A549 (cell line): ENCODE measurements at regions not wholly inside any gene's neighbourhood (a gene's known extent, or its start where the extent isn't known, plus 50 kb on each side); places are given as distances from the start of the nearest gene placed in this dataset.

ENCODE experiments used
- ATAC-seq, 2 experiments: fragments of 200-7000 bp in 1 of 2; fragments of >200 bp in 1 of 2; cut with Nextera tagmentation in 1 of 2; cut with Tn5 transposase in 1 of 2; 3 replicates each; pipeline versions ENCODE4 v1.8.0 to v1.9.1; 2018 to 2020; ENCODE audit warnings: mild to moderate bottlenecking in 1 of 2, moderate library complexity in 1 of 2
- CTCF ChIA-PET: fragments of 300-600 bp; sonication (Branson Sonifier 250); formaldehyde crosslinking; extraction: SDS; loops from one replicate; lab custom pipeline; 2021; ENCODE audit warnings: antibody characterized with exemption, inconsistent platforms; lab: Yijun Ruan, JAX
- POLR2A ChIA-PET: fragments of 350-600 bp; formaldehyde crosslinking; extraction: SDS; loops from one replicate; lab custom pipeline; 2021; ENCODE audit warnings: antibody characterized with exemption, inconsistent platforms; lab: Yijun Ruan, JAX
- DNase-seq, 2 experiments: peaks; one replicate each; pipeline versions ENCODE4 v3.0.0 to v3.0.0-alpha.2; 2011 to 2016; ENCODE audit warnings: low read depth in 1 of 2, low spot score in 1 of 2
- FAIRE-seq: peaks from 2 replicates; lab custom pipeline; 2011; peaks lifted over from hg19 to GRCh38; lab: Jason Lieb, UNC
- H3K27ac ChIP-seq, 2 experiments: fragments of >200 bp; sonication (Bioruptor Twin); formaldehyde crosslinking; 3 replicates each; pipeline ENCODE4 v1.5.1; 2016 to 2017
- H3K4me1 ChIP-seq: fragments of >200 bp; sonication (Bioruptor Twin); formaldehyde crosslinking; 3 replicates; pipeline ENCODE4 v1.6.1; 2016
- H3K4me2 ChIP-seq: fragments of >200 bp; sonication (Bioruptor Twin); formaldehyde crosslinking; 3 replicates; pipeline ENCODE4 v1.6.1; 2016
- H3K4me3 ChIP-seq: fragments of >200 bp; sonication (Bioruptor Twin); formaldehyde crosslinking; 3 replicates; pipeline ENCODE4 v1.5.1; 2016
- H3K9me3 ChIP-seq: fragments of >200 bp; sonication (Bioruptor Twin); formaldehyde crosslinking; 3 replicates; pipeline ENCODE4 v1.6.1; 2016
- ATOH8 ChIP-seq: fragments of 250-450 bp; sonication (Bioruptor Pico); IDR thresholded peaks from 2 replicates; pipeline ENCODE4 v1.5.0; 2020; ENCODE audit warnings: low read depth, mild to moderate bottlenecking, moderate library complexity
- BCL3 ChIP-seq: fragments of >200 bp; sonication (Bioruptor Twin); formaldehyde crosslinking; IDR thresholded peaks from 3 replicates; pipeline ENCODE4 v1.6.1; 2016
- CBX2 ChIP-seq: fragments of 200-600 bp; sonication (generic); IDR thresholded peaks from 2 replicates; pipeline ENCODE4 v1.6.1; 2016; ENCODE audit warnings: low read depth, mild to moderate bottlenecking, borderline replicate concordance
- CEBPB ChIP-seq, 2 experiments: fragments of >200 bp in 1 of 2; sonication (Bioruptor Twin) in 1 of 2; formaldehyde crosslinking in 1 of 2; IDR thresholded peaks; 2 replicates each; pipeline ENCODE4 v1.6.1; 2012 to 2016
- CTCF ChIP-seq: fragments of >200 bp; sonication (Bioruptor Twin); formaldehyde crosslinking; IDR thresholded peaks from 3 replicates; pipeline ENCODE4 v1.5.1; 2016
- E2F6 ChIP-seq: IDR thresholded peaks from 2 replicates; pipeline ENCODE4 v1.6.1; 2012; ENCODE audit warnings: low read depth, borderline replicate concordance
- EHMT2 ChIP-seq: fragments of 200-600 bp; sonication (generic); IDR thresholded peaks from 2 replicates; pipeline ENCODE4 v1.6.1; 2016; ENCODE audit warnings: antibody characterized with exemption, low read depth, mild to moderate bottlenecking, moderate library complexity
- EP300 ChIP-seq, 2 experiments: fragments of >200 bp; sonication (Bioruptor Twin); formaldehyde crosslinking; IDR thresholded peaks; 2 replicates in 1 of 2; 3 replicates in 1 of 2; pipeline ENCODE4 v1.6.1; 2016 to 2017
- FOSL2 ChIP-seq, 2 experiments: fragments of 450-650 bp in 1 of 2; fragments of >200 bp in 1 of 2; sonication (Bioruptor Twin) in 1 of 2; formaldehyde crosslinking; IDR thresholded peaks; 2 replicates each; pipeline versions ENCODE4 v1.5.0 to v1.6.1; 2016 to 2020; ENCODE audit warnings: mild to moderate bottlenecking in 1 of 2, moderate library complexity in 1 of 2
- GATA3 ChIP-seq: IDR thresholded peaks from 2 replicates; pipeline ENCODE4 v1.6.1; 2012; ENCODE audit warnings: borderline replicate concordance
- HES2 ChIP-seq: fragments of >200 bp; sonication (Bioruptor Twin); formaldehyde crosslinking; IDR thresholded peaks from 2 replicates; pipeline ENCODE4 v1.6.1; 2016
- HEYL ChIP-seq: fragments of 250-450 bp; sonication (Bioruptor Pico); IDR thresholded peaks from 2 replicates; pipeline ENCODE4 v1.8.0; 2021; ENCODE audit warnings: mild to moderate bottlenecking, moderate library complexity
- HMGXB4 ChIP-seq: fragments of 250-450 bp; sonication (Bioruptor Pico); IDR thresholded peaks from 2 replicates; pipeline ENCODE4 v1.5.0; 2021; ENCODE audit warnings: mild to moderate bottlenecking, moderate library complexity, borderline replicate concordance
- HOXA7 ChIP-seq: fragments of 250-450 bp; sonication (Bioruptor Pico); IDR thresholded peaks from 2 replicates; pipeline ENCODE4 v1.5.0; 2020; ENCODE audit warnings: mild to moderate bottlenecking, moderate library complexity
- HOXB13 ChIP-seq: fragments of 250-450 bp; sonication (Bioruptor Pico); IDR thresholded peaks from 2 replicates; pipeline ENCODE4 v1.5.0; 2020; ENCODE audit warnings: low read depth, mild to moderate bottlenecking, moderate library complexity
- HOXB5 ChIP-seq: fragments of 250-450 bp; sonication (Bioruptor Pico); IDR thresholded peaks from 2 replicates; pipeline ENCODE4 v1.5.0; 2020; ENCODE audit warnings: mild to moderate bottlenecking, moderate library complexity
- JUN ChIP-seq, 2 experiments: fragments of >200 bp; sonication (Bioruptor Twin); formaldehyde crosslinking; IDR thresholded peaks; 2 replicates in 1 of 2; 3 replicates in 1 of 2; pipeline ENCODE4 v1.6.1; 2016 to 2017
- JUNB ChIP-seq: fragments of >200 bp; sonication (Bioruptor Twin); formaldehyde crosslinking; IDR thresholded peaks from 2 replicates; pipeline ENCODE4 v1.6.1; 2016
- MAFK ChIP-seq: fragments of 450-650 bp; IDR thresholded peaks from 2 replicates; pipeline ENCODE4 v1.6.1; 2014; ENCODE audit not compliant: partially characterized antibody
- MAZ ChIP-seq: fragments of 150-350 bp; IDR thresholded peaks from 2 replicates; pipeline ENCODE4 v1.6.1; 2014; ENCODE audit warnings: antibody characterized with exemption, low read depth, low read length, borderline replicate concordance
- NFE2L2 ChIP-seq: fragments of 150-350 bp; conservative IDR thresholded peaks from 2 replicates; pipeline ENCODE4 v1.6.1; 2014; ENCODE audit warnings: low read length
- NR3C1 ChIP-seq: fragments of >200 bp; sonication (Bioruptor Twin); formaldehyde crosslinking; IDR thresholded peaks from 3 replicates; pipeline ENCODE4 v1.6.1; 2017
- PBX3 ChIP-seq: IDR thresholded peaks from 2 replicates; pipeline ENCODE4 v1.6.1; 2012
- POLR2AphosphoS2 ChIP-seq: conservative IDR thresholded peaks from 2 replicates; pipeline ENCODE4 v1.6.1; 2012; ENCODE audit warnings: low read length, improper control_type of control experiment, inconsistent platforms
- RARB ChIP-seq: fragments of 250-450 bp; sonication (Bioruptor Pico); IDR thresholded peaks from 2 replicates; pipeline ENCODE4 v1.8.0; 2021; ENCODE audit warnings: mild to moderate bottlenecking, moderate library complexity
- SREBF2 ChIP-seq: fragments of 450-650 bp; IDR thresholded peaks from 2 replicates; pipeline ENCODE4 v1.6.1; 2014; ENCODE audit warnings: mild to moderate bottlenecking, moderate library complexity
- TFCP2L1 ChIP-seq: fragments of 250-450 bp; sonication (Bioruptor Pico); IDR thresholded peaks from 2 replicates; pipeline ENCODE4 v1.5.0; 2021; ENCODE audit warnings: mild to moderate bottlenecking
- WGBS: methylation state at CpG from one replicate; pipeline ENCODE4 v1.1.6; 2017; ENCODE audit errors: missing lambda C conversion rate; 5-methylcytosine and 5-hydroxymethylcytosine counted together

- H3K27ac ChIP-seq: no peak overlapping the region
- H3K4me1 ChIP-seq: 0 out of 3 replicates have a peak, but pooled peaks cover 2% of the 10 kb centered on the region
- FAIRE-seq: no peak
- WGBS: 27% methylated on average over 1 of the region's 1 CpG
- ChIA-PET POLR2A (no interaction called here), CTCF (interaction anchor here (0.6 kb wide), 1 partner anchor 310 kb away, joined by 3 read pairs; no protein-coding TSS in a partner anchor)
- peak in 1 of 2 experiments; percentile 62 for DNase-seq
- peak; percentile 47 to 54; a peak in 2 of 6 replicates for ATAC-seq
- TF ChIP-seq CBX2 (no peak), HOXA7 (CRISPR knock-in tag) (no peak), HES2 (no peak), CEBPB (IDR thresholded peaks at IDR 0.05) (peak in 1 of 2 experiments; percentile 69; a peak in 1 of 4 replicates), BCL3 (no peak), HOXB13 (no peak), EHMT2 (no peak), E2F6 (no peak), CTCF (no peak), MAZ (no peak), HOXB5 (CRISPR knock-in tag) (peak; percentile 85), SREBF2 (no peak), NFE2L2 (no peak), HEYL (CRISPR knock-in tag) (no peak), RARB (CRISPR knock-in tag) (no peak), EP300 (IDR thresholded peaks at IDR 0.05) (no peak; a peak in 1 of 5 replicates), PBX3 (no peak), JUN (IDR thresholded peaks at IDR 0.05) (no peak), MAFK (no peak), JUNB (peak; percentile 54; the same call in 1 of the 2 replicates), TFCP2L1 (CRISPR knock-in tag) (no peak), FOSL2 (IDR thresholded peaks at IDR 0.05) (no peak), FOSL2 (CRISPR knock-in tag; IDR thresholded peaks at IDR 0.05) (peak; percentile 59), GATA3 (peak; percentile 59; the same call in 1 of the 2 replicates)
- H3K4me2 ChIP-seq: no peak overlapping the region
- no peak overlapping the region for H3K4me3 ChIP-seq
- no peaks in the 10 kb centered on the region for H3K9me3 ChIP-seq
Observed at GRCh38 chr13:64551755-64552154, 2678.4 kb downstream of the PCDH9 start.

GRCh38 chr13:64546371-64546770 lies 2683.8 kb downstream of the PCDH9 start:
- no peak for FAIRE-seq
- POLR2A ChIA-PET: no interaction called here
- no peak overlapping the region for H3K27ac ChIP-seq
- DNase-seq: no peak
- 92% methylated on average over 1 of the region's 1 CpG for WGBS
- TF ChIP-seq EHMT2 (no peak), NR3C1 (no peak), POLR2AphosphoS2 (no peak), HMGXB4 (no peak), ATOH8 (no peak), NFE2L2 (no peak)
- no peak for ATAC-seq
- H3K4me1 ChIP-seq: no peaks in the 10 kb centered on the region
- no peak overlapping the region for H3K4me3 ChIP-seq
- no peaks in the 10 kb centered on the region for H3K9me3 ChIP-seq
- H3K4me2 ChIP-seq: no peak overlapping the region
- CTCF ChIA-PET: no interaction called here
